NOMO-1 treated with dmso at 0.1 percent for 144 hours (cell line): ENCODE measurements at regions not wholly inside any gene's neighbourhood (a gene's known extent, or its start where the extent isn't known, plus 50 kb on each side); places are given as distances from the start of the nearest gene placed in this dataset.

ENCODE experiments used
- DNase-seq: peaks from one replicate; lab custom pipeline; 2025; ENCODE audit not compliant: unreplicated experiment; lab: John Stamatoyannopoulos, UW

DNA sequence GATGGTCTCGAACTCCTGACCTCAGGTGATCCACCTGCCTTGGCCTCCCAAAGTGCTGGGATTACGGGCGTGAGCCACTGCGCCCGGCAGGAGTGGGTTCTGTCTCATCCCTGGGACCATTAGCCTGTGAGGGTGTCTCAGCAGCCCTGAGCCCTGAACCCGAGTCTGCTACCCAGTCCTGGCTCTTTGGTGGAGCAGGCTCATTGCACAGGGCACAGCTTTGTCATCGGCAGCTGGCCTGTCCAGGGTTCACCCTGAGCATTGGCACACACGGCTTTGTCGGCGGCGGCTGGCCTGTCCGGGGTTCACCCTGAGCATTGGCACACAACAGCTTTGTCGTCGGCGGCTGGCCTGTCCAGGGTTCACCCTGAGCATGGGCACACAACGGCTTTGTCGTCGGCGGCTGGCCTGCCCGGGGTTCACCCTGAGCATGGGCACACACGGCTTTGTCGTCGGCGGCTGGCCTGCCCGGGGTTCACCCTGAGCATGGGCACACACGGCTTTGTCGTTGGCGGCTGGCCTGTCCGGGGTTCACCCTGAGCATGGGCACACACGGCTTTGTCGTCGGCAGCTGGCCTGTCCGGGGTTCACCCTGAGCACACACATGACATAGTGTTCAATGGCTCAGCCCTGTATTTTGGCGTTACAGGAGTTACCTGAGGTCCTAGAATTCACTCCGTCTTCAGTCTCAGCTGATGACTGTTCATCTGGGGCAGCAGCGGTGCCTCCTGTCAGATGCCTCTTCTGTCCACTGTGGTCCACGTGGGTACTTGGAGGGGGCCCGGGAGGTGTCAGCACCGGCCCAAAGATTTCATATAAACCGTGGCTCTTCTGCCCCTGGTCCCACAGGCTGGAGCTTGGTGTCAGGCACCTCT, 1082.5 kb downstream of the BRD1 start:
- no peak for DNase-seq

DNA sequence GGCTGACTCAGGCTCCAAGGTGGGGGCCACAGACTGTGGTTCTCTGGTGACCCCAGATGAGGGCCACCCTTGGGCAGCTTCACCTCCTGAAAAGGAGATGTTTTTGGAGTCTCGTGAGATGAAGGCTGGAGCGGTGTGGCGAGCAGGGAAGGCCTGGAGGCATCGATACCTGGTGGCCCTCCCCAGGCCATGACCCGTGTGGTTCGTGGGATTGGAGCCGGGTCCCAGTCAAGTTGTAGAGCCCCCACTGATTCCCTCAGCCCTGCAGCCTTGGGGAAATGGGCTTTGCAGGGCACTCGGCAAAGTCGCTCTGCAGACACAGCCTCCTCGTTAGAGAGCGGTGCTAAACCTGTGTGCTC, 1083.4 kb downstream of the BRD1 start:
- DNase-seq = no peak

DNA sequence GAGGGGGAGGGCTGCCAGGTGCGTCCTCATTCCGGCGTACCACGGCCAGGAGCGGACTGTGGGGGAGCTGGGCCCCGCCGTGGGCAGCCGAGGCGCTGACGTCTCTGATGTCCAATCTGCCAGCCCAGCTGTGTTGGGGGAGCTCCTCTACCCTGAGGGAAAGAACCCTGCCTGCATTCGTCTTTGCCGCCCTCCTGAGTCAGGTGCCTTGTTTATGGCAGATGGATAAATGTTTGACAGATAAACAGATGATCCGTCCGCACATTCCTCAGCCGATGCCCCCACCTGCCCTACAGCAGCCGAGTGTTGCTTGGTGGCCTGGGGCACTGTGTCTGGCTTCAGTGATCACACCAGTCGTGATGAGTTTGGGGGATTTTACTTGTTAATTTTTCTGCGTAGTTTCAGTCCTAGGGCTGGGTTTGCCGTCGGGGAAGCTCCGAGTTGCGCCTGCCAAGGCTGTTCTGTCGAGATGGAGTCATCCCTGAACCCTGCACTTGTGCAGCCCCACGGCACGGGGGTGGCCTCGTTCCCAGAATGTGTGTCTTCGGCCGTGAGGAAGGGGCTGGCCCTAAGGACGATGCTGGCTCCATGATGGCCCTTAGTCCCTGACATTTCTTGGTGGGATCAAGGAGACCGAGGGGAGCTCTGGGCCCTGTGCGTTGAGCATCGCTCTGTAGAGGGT, 1083.9 kb downstream of the BRD1 start:
- no peak for DNase-seq

DNA sequence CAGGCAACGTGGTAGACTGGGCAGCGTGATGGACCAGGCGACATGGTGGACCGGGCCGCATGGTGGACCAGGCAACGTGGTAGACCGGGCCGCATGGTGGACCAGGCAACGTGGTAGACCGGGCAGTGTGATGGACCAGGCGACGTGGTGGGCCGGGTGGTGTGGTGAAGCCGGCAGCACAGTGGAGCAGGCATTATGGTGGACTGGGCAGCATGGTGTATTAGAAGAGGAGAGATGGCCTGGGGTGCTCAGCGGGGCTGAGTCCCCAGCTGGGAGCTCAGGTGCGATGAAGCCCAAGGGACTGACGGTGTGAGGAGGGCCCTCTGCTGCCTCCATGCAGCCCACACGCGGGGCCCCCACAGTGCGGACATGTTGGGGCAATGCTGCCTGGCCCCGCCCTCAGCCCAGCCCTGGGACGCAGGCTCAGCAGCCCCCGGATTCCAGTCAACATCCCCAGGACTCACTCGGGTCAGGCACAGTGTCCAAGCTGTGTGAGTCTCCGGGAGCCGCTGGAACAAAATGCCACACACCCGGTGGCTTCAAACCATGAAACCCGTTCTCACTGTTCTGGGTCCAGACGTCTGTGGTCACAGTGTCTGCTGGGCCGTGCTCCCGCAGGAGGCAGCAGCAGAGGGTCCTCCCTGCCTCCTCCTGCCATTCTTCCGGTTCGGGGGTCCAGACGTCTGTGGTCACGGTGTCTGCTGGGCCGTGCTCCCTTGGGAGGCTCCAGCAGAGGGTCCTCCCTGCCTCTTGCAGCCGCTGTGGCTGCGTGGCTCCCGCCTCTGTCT, 1084.9 kb downstream of the BRD1 start:
- DNase-seq = no peak

DNA sequence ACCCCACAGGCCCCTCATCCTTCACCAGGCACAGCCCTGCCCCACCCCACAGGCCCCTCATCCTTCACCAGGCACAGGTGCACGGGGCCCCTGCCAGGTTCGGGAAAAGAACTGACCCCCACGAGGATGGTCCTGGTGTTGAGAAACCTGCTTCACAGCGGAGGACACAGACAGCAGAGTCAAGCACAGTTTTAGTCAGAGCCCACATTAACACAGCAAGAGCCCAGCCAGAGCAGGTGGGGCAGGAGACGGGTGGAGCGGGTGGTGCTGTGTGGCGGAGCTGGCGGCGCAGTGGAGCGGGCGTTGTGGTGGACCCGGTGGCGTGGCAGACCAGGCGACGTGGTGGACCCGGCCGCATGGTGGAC, 1085.5 kb downstream of the BRD1 start:
- DNase-seq = no peak

DNA sequence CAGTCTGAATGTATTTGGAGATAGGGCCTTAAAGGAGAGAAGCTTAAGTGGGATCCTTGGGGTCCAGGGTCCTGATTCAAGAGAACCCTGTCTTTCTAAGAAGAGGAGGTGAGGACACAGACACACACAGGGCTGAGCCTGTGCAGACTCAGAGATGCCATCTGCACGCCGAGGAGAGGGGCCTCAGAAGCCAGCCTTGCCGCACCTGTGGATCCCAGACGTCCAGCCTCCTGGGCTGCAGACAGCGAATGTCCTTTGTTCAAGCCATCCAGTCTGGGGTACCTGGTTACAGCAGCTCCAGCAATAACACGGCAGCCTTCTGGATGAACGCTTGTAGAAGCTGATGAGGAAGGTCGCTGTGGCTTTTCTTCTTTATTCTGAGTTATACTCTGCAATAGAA, 1086.1 kb downstream of the BRD1 start:
- no peak for DNase-seq

DNA sequence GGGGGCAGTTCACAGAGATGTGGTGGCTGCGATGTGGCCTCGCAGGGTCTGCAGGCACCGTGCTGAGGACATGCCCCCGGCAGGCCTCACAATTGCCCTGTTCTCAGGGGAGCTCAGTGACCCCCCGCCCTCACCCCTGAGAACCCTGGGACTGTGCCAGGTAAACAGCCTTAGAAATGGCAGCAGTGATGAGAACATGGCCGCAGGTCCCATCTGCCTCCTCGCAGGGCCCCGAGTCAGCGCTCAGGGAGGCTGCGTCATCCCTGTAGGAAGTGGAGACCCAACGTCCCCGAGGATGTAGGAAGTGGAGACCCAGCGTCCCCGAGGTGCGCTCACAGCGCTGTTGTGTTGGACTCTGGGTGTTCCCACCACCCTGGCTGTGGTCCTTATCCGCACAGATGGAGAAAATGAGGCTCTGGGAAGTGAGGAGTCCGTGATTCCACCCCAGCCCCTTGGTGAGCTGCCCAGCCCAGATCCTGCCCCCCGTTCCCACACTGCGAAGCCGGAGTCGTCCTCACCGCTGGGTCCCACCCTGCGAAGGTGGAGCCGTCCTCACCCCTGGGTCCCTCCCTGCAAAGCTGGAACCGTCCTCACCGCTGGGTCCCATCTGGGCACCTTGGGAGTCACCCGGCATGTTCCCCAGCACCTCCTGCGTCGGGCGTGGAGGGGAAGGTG, 1086.8 kb downstream of the BRD1 start:
- no peak for DNase-seq

DNA sequence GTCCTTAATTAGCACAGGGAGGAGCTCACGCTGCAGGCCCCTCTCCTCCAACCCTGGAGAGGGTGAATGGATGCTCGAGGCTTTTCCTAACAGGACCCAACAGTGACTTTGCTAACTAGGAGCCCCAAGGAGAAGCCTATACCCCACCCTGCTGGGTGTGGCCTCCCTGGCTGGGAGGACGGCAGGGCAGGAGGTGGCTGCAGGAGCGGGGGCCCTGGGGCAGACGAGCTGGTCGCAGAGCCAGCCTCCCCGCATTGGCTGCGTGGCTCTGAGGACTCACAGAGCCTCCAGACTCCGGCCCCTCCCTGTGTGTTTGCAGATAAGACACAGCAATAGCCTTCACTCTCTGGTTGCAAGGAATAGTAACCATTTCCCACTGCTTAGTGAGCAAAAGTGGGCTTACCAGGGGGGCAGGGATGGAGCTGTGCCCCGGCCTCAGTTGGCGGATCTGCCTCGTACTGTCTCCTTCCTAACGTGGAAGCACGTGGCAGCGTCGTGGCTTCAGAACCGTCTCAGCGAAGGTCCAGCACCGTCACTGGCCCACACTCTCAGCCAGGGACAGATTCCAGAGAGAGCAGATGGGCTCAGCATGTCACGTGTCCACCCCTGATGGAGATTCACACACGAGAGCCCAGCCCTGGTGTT, 1087.5 kb downstream of the BRD1 start:
- no peak for DNase-seq

DNA sequence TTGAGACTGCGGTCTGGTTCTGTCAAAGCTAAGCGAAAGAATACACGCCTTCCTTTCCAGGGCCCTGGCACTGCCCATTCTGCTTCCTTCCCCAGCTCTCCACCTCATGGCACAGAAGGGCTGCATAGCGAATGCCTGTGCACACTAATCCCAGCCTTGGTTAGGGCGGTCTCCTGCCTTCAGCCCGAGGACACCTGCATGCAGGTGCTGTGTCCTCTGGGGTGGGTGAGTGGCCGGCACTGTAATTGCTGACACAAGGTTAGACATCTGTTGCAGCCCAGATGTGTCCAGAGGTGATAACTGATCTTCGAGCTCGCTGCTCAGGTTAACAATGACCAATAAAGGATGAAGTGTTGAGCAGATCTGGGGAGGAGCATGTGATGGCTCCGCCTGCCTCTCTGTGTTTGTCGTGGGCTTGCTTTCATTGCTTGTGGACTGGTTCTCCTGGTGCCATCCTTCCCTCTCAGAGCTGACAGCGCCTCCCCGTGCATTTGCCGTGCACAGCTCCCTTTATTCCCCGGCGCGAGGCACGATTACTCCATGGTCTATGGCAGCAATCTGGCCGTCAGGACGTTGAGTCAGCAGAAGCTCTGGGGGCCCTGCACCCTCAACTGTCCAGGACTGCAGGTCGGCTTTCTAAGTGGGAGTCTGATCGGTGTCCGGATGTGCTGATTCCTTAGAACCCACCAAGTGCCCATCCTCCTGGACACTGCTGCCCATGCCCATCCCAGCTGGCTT, 1088.2 kb downstream of the BRD1 start:
- no peak for DNase-seq

DNA sequence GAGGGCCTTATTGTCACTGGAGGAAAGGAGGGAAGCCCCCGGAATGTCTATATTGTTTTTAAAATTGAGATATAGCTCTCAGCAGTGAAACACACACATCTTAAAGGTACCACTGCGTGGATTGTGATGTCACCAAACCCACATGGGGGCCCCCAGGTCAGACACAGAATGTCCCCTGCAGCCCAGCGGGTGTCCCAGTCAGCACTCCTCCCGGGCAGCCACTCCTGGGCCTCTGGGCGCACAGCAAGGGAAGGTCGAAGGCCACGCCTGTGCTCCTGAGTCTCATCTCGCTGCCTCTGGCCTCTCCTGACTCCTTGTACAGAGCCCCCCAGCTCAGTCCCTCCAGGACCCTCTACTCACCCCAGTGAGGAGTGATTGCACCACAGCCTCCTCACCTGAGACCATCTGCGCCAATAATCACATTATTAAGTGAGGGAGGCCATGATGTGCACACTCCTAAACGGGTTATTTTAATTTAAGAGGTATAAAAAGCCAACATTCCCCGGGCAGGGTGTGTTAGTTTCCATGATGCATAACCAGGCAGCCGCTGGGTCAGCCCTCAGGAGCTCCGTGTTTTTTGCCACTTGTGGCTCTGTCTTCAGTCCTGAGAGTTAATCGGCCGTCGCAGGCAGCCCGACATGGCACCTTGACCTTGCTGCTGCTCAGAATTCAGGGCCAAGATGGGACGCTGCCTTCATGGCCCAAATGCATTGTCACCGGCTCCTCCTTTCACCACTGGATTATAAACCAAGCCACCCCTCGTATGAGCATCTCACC, 1089.3 kb downstream of the BRD1 start:
- DNase-seq = no peak

DNA sequence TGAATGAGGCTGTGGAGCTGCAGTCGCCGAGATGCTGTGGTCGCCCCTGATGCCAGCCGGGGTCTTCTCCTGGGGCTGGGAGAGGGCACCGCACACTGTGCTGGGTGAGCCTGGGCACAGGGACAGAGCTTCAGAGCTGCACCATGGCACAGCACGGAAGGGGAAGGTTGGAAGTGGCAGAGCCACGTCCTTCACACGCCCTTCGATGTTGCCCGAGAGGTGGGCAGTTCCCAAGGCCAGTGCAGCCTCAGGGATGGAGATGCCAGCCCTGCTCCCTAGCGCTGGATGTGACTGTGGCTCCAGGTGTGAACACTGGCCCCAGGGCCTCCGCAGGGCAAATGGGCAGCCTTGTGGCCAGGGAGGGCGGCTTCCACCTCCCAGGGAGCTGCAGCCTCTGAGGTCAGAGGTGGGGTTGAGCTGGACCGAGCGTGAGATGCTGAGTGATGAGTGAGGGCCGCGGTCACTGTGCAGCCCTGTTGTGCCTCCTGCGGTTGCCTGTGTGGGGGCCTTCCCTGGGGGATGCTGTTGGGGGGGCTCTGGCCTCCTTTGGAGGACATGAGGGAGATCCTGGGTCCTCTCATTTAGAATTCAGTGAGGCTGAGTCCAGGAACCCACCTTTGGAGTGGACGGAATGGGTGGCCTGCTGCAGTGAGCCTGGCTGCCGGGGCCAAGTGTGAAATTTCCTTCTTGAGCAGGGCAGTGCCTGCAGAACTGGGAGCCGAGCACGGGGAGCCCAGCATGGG, 1090.0 kb downstream of the BRD1 start:
- DNase-seq = no peak

DNA sequence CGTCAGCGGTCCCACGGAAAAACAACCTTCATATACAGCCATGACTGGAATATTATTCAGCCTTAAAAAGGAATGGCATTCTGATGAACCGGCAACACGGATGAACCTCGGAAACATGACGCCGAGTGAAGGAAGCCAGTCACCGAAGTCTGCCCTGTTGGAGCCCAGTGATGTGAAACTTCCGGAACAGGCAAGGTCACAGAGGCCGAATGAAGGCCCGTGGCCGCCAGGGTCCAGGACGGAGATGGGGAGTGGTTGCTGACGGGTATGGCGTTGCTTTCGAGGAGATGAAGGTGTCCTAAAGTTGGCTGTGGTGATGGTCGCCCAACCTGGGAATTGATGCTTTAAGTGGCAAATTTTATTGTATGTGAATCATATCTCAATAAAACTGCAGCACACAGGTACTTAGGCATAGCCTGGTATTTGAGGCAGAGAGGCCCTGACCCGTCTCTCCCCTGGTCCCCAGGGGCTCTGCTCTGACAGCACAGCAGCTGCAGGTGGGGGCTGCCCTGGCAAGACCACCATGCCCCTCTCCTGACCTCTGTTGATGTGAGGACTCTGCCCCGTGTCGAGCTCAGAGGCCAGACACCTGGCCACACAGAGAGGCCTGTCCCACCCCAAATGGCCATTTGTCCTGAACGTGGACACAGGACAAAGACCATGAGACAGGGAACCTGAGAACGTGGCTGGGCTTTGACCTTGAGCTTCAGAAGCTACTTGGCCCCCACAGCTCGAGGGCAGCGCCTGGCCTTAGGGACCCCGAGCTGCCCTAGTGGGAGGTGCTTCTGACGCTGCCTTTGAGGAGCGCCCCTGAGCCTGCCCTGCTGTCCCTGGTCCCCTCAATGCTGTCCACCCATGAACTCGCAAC, 1090.8 kb downstream of the BRD1 start:
- no peak for DNase-seq

DNA sequence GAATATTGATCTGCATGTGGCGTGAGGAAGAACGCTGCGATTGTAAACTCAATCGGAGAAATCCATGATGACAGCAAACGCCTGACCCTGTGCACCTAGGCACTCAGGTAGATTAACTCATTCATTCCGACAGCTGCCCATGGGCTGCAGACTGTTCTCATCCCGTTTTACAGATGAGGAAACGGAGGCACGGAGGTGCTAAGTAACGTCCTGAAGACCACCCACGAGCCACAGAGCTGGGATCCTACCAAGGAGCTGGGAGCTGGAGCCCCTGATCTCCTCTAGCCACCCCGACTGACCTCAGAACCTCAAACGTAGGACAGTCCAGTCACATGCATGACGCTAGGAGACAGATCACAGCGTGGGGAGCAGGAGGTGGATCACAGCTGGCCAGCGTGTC, 1092.7 kb downstream of the BRD1 start:
- DNase-seq = no peak

DNA sequence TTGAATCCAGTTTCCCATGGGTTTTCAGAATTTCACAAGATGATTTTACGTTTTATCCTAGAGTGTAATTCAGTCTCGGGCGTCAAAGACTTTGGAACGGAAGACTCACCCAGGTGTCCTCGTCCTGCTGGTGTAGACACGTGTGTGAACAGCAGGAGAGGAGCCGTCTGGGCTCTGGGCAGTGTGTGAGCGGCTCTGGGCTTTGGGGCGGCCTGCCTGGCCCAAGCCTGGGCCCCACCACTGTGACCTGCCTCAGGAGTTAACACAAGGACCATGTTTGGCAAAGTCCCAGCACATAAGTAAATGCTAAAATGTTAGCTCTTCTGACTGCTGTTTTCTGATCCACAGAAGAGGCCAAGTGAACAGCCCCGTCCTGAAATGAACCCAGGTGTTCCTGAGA, 1093.3 kb downstream of the BRD1 start:
- no peak for DNase-seq

DNA sequence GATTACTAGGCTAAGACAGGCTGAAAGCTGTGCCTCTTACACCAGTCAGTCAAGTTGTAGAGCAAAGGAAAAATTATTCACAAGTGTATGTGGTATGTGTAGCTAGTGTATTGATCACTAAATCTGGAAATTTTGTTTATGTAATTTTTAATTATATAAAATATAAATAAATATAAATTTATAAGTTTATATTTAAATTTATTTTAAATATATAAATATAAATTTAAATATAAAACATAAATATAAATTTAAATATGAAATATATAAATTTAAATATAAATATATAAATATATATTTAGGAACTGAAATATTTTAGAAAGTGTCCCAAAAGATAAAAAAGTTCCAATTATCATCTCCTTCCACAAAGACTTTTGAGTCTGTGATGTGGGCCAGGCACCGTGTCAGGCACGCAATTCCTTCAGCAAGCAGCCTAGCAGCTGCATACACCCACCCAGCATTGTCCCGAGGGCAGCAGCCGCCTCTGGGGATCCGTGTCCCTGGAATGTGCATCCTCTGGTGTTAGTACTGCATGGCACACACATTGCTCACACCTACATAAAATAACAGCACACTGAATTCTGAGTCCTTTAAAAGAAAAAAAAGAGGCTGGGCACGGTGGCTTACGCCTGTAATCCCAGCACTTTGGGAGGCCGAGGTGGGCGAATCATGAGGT, 1098.0 kb downstream of the BRD1 start:
- DNase-seq = no peak

DNA sequence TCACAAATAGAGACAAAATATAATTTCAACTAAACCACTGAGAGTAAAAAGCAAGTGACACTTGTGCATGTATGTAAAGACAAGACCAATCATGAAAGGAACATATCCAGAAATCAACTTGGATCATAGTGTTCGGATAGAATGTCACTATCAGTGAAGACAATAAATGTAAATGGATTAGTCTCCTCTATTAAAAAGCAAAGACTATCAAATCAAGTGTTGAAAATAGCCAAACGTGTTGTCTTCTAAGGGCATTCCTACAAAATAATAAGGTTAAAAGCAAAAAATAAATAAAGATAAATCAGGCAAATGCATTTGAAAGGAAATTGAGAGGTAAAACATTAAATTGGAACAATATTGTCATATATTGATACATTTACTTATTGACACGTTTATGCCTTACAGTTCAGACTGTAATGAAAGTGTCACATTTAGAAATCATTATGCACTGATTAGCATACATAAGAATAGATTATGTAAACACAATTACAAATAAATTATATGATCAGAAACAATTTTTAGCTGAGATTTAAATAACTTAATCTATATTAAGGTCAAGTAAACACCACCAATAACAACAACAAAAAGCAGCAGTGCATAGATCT, 1100.1 kb downstream of the BRD1 start:
- no peak for DNase-seq

DNA sequence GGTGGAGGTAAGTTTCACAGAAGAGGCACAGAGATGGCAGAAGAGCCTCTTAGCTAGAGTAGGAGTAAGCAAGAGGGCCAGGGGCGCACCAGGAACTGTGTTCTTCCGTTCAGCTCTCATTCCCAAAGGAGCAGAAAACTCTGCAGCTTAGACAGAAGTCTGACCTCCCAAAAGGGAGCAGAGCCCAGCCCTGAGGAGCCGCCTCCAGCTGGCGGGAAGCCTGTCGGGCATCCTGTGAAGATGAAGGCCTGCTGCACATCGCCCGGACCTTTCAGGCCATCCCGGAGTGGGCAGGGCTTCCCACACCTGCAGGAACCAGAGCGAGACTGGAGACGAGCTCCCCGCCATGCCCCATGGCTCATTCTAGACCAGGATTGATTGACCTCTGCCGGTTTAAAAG, 1102.8 kb downstream of the BRD1 start:
- DNase-seq = no peak
